IMR-90 (cell line): ENCODE measurements at regions not wholly inside any gene's neighbourhood (a gene's known extent, or its start where the extent isn't known, plus 50 kb on each side); places are given as distances from the start of the nearest gene placed in this dataset.

Experiments used
- ATAC-seq: fragments of 200-7000 bp; cut with Tn5 transposase; 2 replicates; pipeline ENCODE4 v1.9.1; 2020; ENCODE audit warnings: low read depth, mild to moderate bottlenecking, moderate library complexity
- BruUV-seq: library from RNA; stranded (reverse); fragments of 400-500 nt; replicated peaks from 2 replicates; lab custom pipeline; 2021; lab: Mats Ljungman, UMichigan
- CTCF ChIA-PET: fragments of 300-600 bp; formaldehyde crosslinking; extraction: SDS; loops from one replicate; lab custom pipeline; 2021; ENCODE audit warnings: antibody characterized with exemption; lab: Yijun Ruan, JAX
- POLR2A ChIA-PET: fragments of 300-600 bp; sonication (Branson Sonifier 250); formaldehyde crosslinking; loops from one replicate; lab custom pipeline; 2022; ENCODE audit warnings: antibody characterized with exemption; ENCODE audit not compliant: unreplicated experiment; lab: Charles Lee
- DNase-seq: peaks from one replicate; pipeline ENCODE4 v3.0.0; 2013
- H2AFZ ChIP-seq: replicated peaks from 2 replicates; pipeline ENCODE3; 2013; ENCODE audit warnings: low read length, mild to moderate bottlenecking; ENCODE audit not compliant: poor library complexity
- H2AK5ac ChIP-seq: 2 replicates; pipeline ENCODE4 v1.6.1; 2013; ENCODE audit warnings: low read depth, low read length, inconsistent platforms
- H2AK9ac ChIP-seq: replicated peaks from 2 replicates; pipeline ENCODE3; 2013; ENCODE audit warnings: mild to moderate bottlenecking, low read depth, low read length, moderate library complexity; ENCODE audit not compliant: poor library complexity
- H2BK120ac ChIP-seq: 2 replicates; pipeline ENCODE4 v1.6.1; 2013; ENCODE audit warnings: low read depth, low read length, inconsistent platforms
- H2BK15ac ChIP-seq: 3 replicates; pipeline ENCODE4 v1.6.1; 2013; ENCODE audit warnings: low read depth, low read length, inconsistent platforms
- H2BK20ac ChIP-seq: 2 replicates; pipeline ENCODE4 v1.6.1; 2013; ENCODE audit warnings: low read depth, mild to moderate bottlenecking, inconsistent platforms, low read length, moderate library complexity
- H2BK5ac ChIP-seq: 2 replicates; pipeline ENCODE4 v1.6.1; 2013; ENCODE audit warnings: mild to moderate bottlenecking, low read depth, low read length, inconsistent platforms; ENCODE audit not compliant: poor library complexity, severe bottlenecking
- H3K14ac ChIP-seq: replicated peaks from 2 replicates; pipeline ENCODE4 v1.6.1; 2013; ENCODE audit warnings: low read depth, low read length, inconsistent platforms
- H3K18ac ChIP-seq: 2 replicates; pipeline ENCODE4 v1.6.1; 2013; ENCODE audit warnings: low read depth, low read length, control low read depth
- H3K23ac ChIP-seq: 2 replicates; pipeline ENCODE4 v1.6.1; 2013; ENCODE audit warnings: low read depth, low read length, inconsistent platforms
- H3K27ac ChIP-seq: 2 replicates; pipeline ENCODE4 v1.5.1; 2013; ENCODE audit warnings: mild to moderate bottlenecking, control low read depth, low read length; ENCODE audit not compliant: insufficient read depth
- H3K27me3 ChIP-seq: 2 replicates; pipeline ENCODE4 v1.6.1; 2013; ENCODE audit warnings: low read length; ENCODE audit not compliant: control insufficient read depth, insufficient read depth
- H3K36me3 ChIP-seq: 2 replicates; pipeline ENCODE4 v1.6.1; 2013; ENCODE audit warnings: low read length, mixed read lengths; ENCODE audit not compliant: control insufficient read depth, insufficient read depth
- H3K4ac ChIP-seq: 2 replicates; pipeline ENCODE4 v1.6.1; 2013; ENCODE audit warnings: low read depth, low read length, inconsistent platforms
- H3K4me1 ChIP-seq: 2 replicates; pipeline ENCODE4 v1.6.1; 2013; ENCODE audit warnings: low read length, mixed read lengths; ENCODE audit not compliant: control insufficient read depth, insufficient read depth
- H3K4me2 ChIP-seq: 2 replicates; pipeline ENCODE4 v1.6.1; 2013; ENCODE audit warnings: low read depth, mild to moderate bottlenecking, control low read depth, low read length, moderate library complexity
- H3K4me3 ChIP-seq: 2 replicates; pipeline ENCODE4 v1.5.1; 2013; ENCODE audit warnings: low read depth, mild to moderate bottlenecking, control low read depth, low read length, moderate library complexity; ENCODE audit not compliant: insufficient read depth
- H3K56ac ChIP-seq: 2 replicates; pipeline ENCODE4 v1.6.1; 2013; ENCODE audit warnings: low read length, inconsistent platforms; ENCODE audit not compliant: insufficient read depth; ENCODE audit errors: extremely low read depth
- H3K79me1 ChIP-seq, 2 experiments: 2 replicates each; pipeline ENCODE4 v1.6.1; 2013; ENCODE audit warnings: low read length in 2 of 2, inconsistent platforms in 1 of 2, low read depth in 1 of 2
- H3K9ac ChIP-seq: 2 replicates; pipeline ENCODE4 v1.6.1; 2013; ENCODE audit warnings: low read depth, low read length, control low read depth
- H3K9me1 ChIP-seq: 2 replicates; pipeline ENCODE4 v1.6.1; 2013; ENCODE audit warnings: low read length, inconsistent platforms; ENCODE audit not compliant: insufficient read depth
- H3K9me3 ChIP-seq: 2 replicates; pipeline ENCODE4 v1.6.1; 2013; ENCODE audit warnings: low read length; ENCODE audit not compliant: control insufficient read depth, insufficient read depth
- H4K20me1 ChIP-seq: 2 replicates; pipeline ENCODE4 v1.6.1; 2013; ENCODE audit warnings: low read length, inconsistent platforms; ENCODE audit not compliant: insufficient read depth
- H4K5ac ChIP-seq: 2 replicates; pipeline ENCODE4 v1.6.1; 2013; ENCODE audit warnings: mild to moderate bottlenecking, low read depth, low read length, control low read depth
- H4K8ac ChIP-seq, 2 experiments: 2 replicates each; pipeline ENCODE4 v1.6.1; 2013; ENCODE audit warnings: low read depth in 2 of 2, low read length in 2 of 2, control low read depth in 1 of 2, inconsistent platforms in 1 of 2
- H4K91ac ChIP-seq: 2 replicates; pipeline ENCODE4 v1.6.1; 2013; ENCODE audit warnings: low read depth, low read length, inconsistent platforms; ENCODE audit not compliant: insufficient read depth
- BHLHE40 ChIP-seq: fragments of 150-350 bp; IDR thresholded peaks from 2 replicates; pipeline ENCODE4 v1.6.1; 2016; ENCODE audit warnings: mild to moderate bottlenecking, low read depth, low read length
- CEBPB ChIP-seq: IDR thresholded peaks from 2 replicates; pipeline ENCODE4 v1.6.1; 2012; ENCODE audit warnings: low read depth, low read length, improper control_type of control experiment
- CHD1 ChIP-seq: IDR thresholded peaks from 2 replicates; pipeline ENCODE4 v1.6.1; 2012; ENCODE audit warnings: low read depth, low read length, improper control_type of control experiment
- FOS ChIP-seq: fragments of 150-350 bp; IDR thresholded peaks from 2 replicates; pipeline ENCODE4 v1.6.1; 2016; ENCODE audit warnings: low read depth, low read length
- MAFK ChIP-seq: IDR thresholded peaks from 2 replicates; pipeline ENCODE4 v1.6.1; 2012; ENCODE audit warnings: low read depth, low read length, improper control_type of control experiment
- MAZ ChIP-seq: IDR thresholded peaks from 2 replicates; pipeline ENCODE4 v1.6.1; 2012; ENCODE audit warnings: low read depth, mild to moderate bottlenecking, low read length, improper control_type of control experiment, moderate library complexity, borderline replicate concordance
- MXI1 ChIP-seq: IDR thresholded peaks from 2 replicates; pipeline ENCODE4 v1.6.1; 2012; ENCODE audit warnings: low read depth, mild to moderate bottlenecking, low read length, moderate library complexity, borderline replicate concordance
- POLR2A ChIP-seq: IDR thresholded peaks from 2 replicates; pipeline ENCODE4 v1.6.1; 2012; ENCODE audit warnings: mild to moderate bottlenecking, low read depth, low read length
- RAD21 ChIP-seq: IDR thresholded peaks from 2 replicates; pipeline ENCODE4 v1.6.1; 2012; ENCODE audit warnings: low read length, improper control_type of control experiment
- RCOR1 ChIP-seq: IDR thresholded peaks from 2 replicates; pipeline ENCODE4 v1.6.1; 2012; ENCODE audit warnings: mild to moderate bottlenecking, low read length, improper control_type of control experiment; ENCODE audit not compliant: insufficient replicate concordance
- RFX5 ChIP-seq: IDR thresholded peaks from 2 replicates; pipeline ENCODE4 v1.8.0; 2012; ENCODE audit warnings: low read depth, mild to moderate bottlenecking, low read length, moderate library complexity
- SMC3 ChIP-seq: fragments of 150-350 bp; IDR thresholded peaks from 2 replicates; pipeline ENCODE4 v1.6.1; 2016; ENCODE audit warnings: low read depth, mild to moderate bottlenecking, antibody characterized with exemption, low read length, moderate library complexity
- USF2 ChIP-seq: fragments of 150-350 bp; IDR thresholded peaks from 2 replicates; pipeline ENCODE4 v1.6.1; 2017; ENCODE audit warnings: mild to moderate bottlenecking, antibody characterized with exemption, low read length, low read depth
- WGBS, 2 experiments: methylation state at CpG; one replicate each; pipeline versions ENCODE4 v1.1.5 to v1.1.7; 2013; ENCODE audit warnings: missing lambda C conversion rate in 2 of 2; ENCODE audit not compliant: insufficient read length in 1 of 2; ENCODE audit errors: extremely low coverage in 2 of 2; 5-methylcytosine and 5-hydroxymethylcytosine counted together
- dilution Hi-C: fragments of 300-500 bp; cut with HindIII; formaldehyde crosslinking; loops from one replicate; pipeline ENCODE4 v1.14.3; 2018; ENCODE audit warnings: low sequenced_read_pairs; ENCODE audit not compliant: unreplicated experiment
- in situ Hi-C: fragments of 300-500 bp; cut with MboI; formaldehyde crosslinking; loops from 3 replicates; pipeline ENCODE4 v1.14.3; 2019; ENCODE audit warnings: low sequenced_read_pairs, inconsistent platforms, mixed read lengths
- intact Hi-C: fragments of 100-400 bp; cut with micrococcal nuclease; formaldehyde crosslinking; loops from 2 replicates; pipeline ENCODE4 v1.10.0; 2022
- TF ChIP-seq, protein P1 (sequence below): conservative IDR thresholded peaks from 2 replicates; pipeline ENCODE4 v1.5.1; 2012; ENCODE audit warnings: mild to moderate bottlenecking, low read depth, low read length, improper control_type of control experiment
- TF ChIP-seq, protein P2 (sequence below): fragments of 150-350 bp; IDR thresholded peaks from 2 replicates; pipeline ENCODE4 v1.6.1; 2016; ENCODE audit warnings: low read depth, mild to moderate bottlenecking, low read length, moderate library complexity, borderline replicate concordance

DNA sequence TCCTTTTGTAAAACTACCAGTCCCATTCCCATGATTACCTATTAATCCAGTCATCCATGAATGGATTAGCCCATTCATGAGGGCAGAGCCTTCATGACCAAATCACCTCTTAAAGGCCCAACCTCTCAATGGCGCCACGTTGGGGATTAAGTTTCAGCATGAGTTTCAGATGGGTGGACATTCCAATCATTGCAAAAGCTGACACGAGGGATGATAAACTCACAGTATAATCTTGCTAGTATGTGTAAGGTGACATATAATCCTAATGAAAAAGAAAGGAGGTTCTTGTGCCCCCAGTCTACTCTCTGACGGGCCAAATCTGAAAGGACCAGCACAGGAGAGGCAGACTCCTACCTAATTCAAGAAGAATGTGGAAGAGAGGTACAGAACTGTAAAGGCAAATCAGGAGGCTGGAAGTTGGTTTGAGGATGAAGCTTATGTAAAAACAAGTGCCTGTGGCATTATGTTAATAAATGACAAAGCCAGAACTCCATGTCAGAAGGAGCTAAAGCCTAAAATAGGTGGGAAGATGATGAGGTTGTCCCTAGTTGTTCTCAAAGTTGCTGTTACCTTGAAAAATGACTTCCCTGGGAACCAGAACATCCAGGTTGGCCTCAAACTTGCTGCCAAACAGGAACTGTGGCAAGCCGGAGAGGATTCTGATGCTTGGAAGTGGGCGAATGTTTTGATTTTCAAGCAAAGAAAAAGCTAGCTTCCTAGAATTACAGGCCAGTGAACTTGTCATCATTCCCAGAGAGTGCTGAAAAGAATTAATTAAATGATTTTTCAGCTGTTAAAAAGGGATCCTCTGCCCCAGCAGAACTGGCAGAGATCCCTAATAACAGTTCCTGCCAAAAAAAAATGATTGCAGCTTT, 106.5 kb upstream of the TIAM2 start:
- no peak overlapping the region for H3K18ac ChIP-seq
- H2BK120ac ChIP-seq = no peak overlapping the region
- intact Hi-C loops = no loop called here
- H3K27me3 ChIP-seq = no peaks in the 10 kb centered on the region
- H3K9me1 ChIP-seq = peaks cover 5% of the 10 kb centered on the region
- dilution Hi-C loops = no loop called here
- H3K4me1 ChIP-seq = peaks cover 2% of the 10 kb centered on the region; the same call in 1 of the 2 replicates
- no peak for ATAC-seq
- no peaks in the 10 kb centered on the region; the same call in 1 of the 2 replicates for H3K9me3 ChIP-seq
- H3K4me3 ChIP-seq = no peak overlapping the region
- no peak overlapping the region for H3K14ac ChIP-seq
- H3K79me1 ChIP-seq = peaks cover 28 to 48% of the 10 kb centered on the region in 2 experiments
- H2BK15ac ChIP-seq = no peak overlapping the region
- H2AFZ ChIP-seq = no peak overlapping the region
- no peak overlapping the region for H4K8ac ChIP-seq
- TF ChIP-seq USF2 = no peak
- no peak for TF ChIP-seq RFX5
- TF ChIP-seq MAZ = no peak
- TF ChIP-seq CEBPB = no peak
- no peak for TF ChIP-seq MXI1
- TF ChIP-seq, protein P1, sequence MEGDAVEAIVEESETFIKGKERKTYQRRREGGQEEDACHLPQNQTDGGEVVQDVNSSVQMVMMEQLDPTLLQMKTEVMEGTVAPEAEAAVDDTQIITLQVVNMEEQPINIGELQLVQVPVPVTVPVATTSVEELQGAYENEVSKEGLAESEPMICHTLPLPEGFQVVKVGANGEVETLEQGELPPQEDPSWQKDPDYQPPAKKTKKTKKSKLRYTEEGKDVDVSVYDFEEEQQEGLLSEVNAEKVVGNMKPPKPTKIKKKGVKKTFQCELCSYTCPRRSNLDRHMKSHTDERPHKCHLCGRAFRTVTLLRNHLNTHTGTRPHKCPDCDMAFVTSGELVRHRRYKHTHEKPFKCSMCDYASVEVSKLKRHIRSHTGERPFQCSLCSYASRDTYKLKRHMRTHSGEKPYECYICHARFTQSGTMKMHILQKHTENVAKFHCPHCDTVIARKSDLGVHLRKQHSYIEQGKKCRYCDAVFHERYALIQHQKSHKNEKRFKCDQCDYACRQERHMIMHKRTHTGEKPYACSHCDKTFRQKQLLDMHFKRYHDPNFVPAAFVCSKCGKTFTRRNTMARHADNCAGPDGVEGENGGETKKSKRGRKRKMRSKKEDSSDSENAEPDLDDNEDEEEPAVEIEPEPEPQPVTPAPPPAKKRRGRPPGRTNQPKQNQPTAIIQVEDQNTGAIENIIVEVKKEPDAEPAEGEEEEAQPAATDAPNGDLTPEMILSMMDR = no peak
- no peak for TF ChIP-seq MAFK
- TF ChIP-seq POLR2A = no peak
- no peak for TF ChIP-seq CHD1
- no peak for TF ChIP-seq FOS
- TF ChIP-seq RCOR1 = no peak
- no peak for TF ChIP-seq RAD21
- TF ChIP-seq BHLHE40 = no peak
- no peak for TF ChIP-seq SMC3
- TF ChIP-seq, protein P2, sequence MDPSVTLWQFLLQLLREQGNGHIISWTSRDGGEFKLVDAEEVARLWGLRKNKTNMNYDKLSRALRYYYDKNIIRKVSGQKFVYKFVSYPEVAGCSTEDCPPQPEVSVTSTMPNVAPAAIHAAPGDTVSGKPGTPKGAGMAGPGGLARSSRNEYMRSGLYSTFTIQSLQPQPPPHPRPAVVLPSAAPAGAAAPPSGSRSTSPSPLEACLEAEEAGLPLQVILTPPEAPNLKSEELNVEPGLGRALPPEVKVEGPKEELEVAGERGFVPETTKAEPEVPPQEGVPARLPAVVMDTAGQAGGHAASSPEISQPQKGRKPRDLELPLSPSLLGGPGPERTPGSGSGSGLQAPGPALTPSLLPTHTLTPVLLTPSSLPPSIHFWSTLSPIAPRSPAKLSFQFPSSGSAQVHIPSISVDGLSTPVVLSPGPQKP = no peak
- H3K4me2 ChIP-seq = no peak overlapping the region
- H2BK20ac ChIP-seq = no peak overlapping the region
- H3K23ac ChIP-seq = no peak overlapping the region; the same call in 1 of the 2 replicates
- H4K5ac ChIP-seq = no peak overlapping the region
- H3K36me3 ChIP-seq = no peaks in the 10 kb centered on the region
- H3K56ac ChIP-seq = no peak overlapping the region
- H2BK5ac ChIP-seq = no peak overlapping the region
- H4K91ac ChIP-seq = no peak overlapping the region
- no peak for DNase-seq
- no peak overlapping the region for H3K9ac ChIP-seq
- POLR2A ChIA-PET = no interaction called here
- BruUV-seq = no TSS peak
- no peak overlapping the region for H3K27ac ChIP-seq
- WGBS, 2 experiments = no CpG with 5 or more reads among the region's 6 CpGs
- H2AK9ac ChIP-seq = no peak overlapping the region
- H2AK5ac ChIP-seq = no peak overlapping the region
- in situ Hi-C loops = no loop called here
- no peak overlapping the region for H3K4ac ChIP-seq
- CTCF ChIA-PET = no interaction called here
- H4K20me1 ChIP-seq = peaks cover 3% of the 10 kb centered on the region; the same call in 1 of the 2 replicates
